ENCODE measurements at regions not wholly inside any gene's neighbourhood (a gene's known extent, or its start where the extent isn't known, plus 50 kb on each side); places are given as distances from the start of the nearest gene placed in this dataset.

DNA sequence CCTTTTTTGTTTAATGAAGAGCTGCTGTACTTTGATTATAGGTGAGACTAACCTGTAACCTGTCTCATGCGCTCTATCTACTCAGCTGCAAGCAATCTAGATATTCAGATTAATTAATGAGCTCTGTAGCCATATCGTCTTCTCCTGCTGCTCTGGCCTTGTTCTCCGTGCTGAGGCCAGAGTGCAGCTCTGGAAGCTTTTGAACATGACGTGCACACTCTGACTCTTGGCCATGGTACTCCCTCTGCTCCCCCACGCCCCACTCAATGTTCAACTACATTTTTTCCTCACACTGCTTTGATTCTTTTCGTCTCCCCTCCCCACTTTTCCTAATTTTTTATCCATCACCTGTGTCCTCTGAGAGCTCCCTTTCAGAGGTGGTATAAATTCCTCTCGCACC lies 751.8 kb downstream of the FGF9 start:
- intact Hi-C loops (cut with micrococcal nuclease; ENCODE audit: unreplicated experiment) (no loop called here), in situ Hi-C loops (cut with HindIII; ENCODE audit: low pct_unique_long_range_greater_than_20kb, low sequenced_read_pairs) (no loop called here)
- ChIA-PET POLR2A (no interaction called here), CTCF (no interaction called here)
- Histone ChIP-seq H3K27me3 (ENCODE audit: control insufficient read depth, insufficient read depth, low read length) (no peaks in the 10 kb centered on the region), H3K9me3 (ENCODE audit: control insufficient read depth, insufficient read depth, low read depth, low read length) (no peaks in the 10 kb centered on the region), H3K4me1 (ENCODE audit: control insufficient read depth, insufficient read depth, low read length) (no peaks in the 10 kb centered on the region), H3K36me3 (ENCODE audit: control insufficient read depth, insufficient read depth, low read length) (no peaks in the 10 kb centered on the region), H3K4me3 (ENCODE audit: low read depth in 2 of 2, low read length in 2 of 2) (no peak overlapping the region), H3K27ac (ENCODE audit: low read length) (no peak overlapping the region)
- no TSS peak for BruUV-seq (replicated peaks)
- DNase-seq (ENCODE audit: low read depth, low spot score): no peak
- no peak for ATAC-seq
- no peak for TF ChIP-seq SIN3A (IDR thresholded peaks at IDR 0.05; ENCODE audit: borderline replicate concordance, insufficient read depth, low read depth, low read length)
- TF ChIP-seq CTCF (IDR thresholded peaks at IDR 0.05): no peak
- TF ChIP-seq REST (IDR thresholded peaks at IDR 0.05; ENCODE audit: insufficient read depth in 1 of 2, low read depth in 2 of 2, low read length in 1 of 2): no peak
- TF ChIP-seq TCF7L2 (IDR thresholded peaks at IDR 0.05; ENCODE audit: low read depth, low read length): no peak
- TF ChIP-seq POLR2AphosphoS5 (IDR thresholded peaks at IDR 0.05; ENCODE audit: low read depth, low read length): no peak

GRCh38 chr13:22423261-22423660 lies 752.4 kb downstream of the FGF9 start:
- intact Hi-C loops (cut with micrococcal nuclease; ENCODE audit: unreplicated experiment): no loop called here
- H3K27ac ChIP-seq (ENCODE audit: low read length): no peak overlapping the region
- no peaks in the 10 kb centered on the region for H3K36me3 ChIP-seq (ENCODE audit: control insufficient read depth, insufficient read depth, low read length)
- ATAC-seq (no peak), DNase-seq (ENCODE audit: low read depth, low spot score) (no peak)
- no peak overlapping the region for H3K4me3 ChIP-seq (ENCODE audit: low read depth in 2 of 2, low read length in 2 of 2)
- CTCF ChIA-PET: no interaction called here
- H3K4me1 ChIP-seq (ENCODE audit: control insufficient read depth, insufficient read depth, low read length): no peaks in the 10 kb centered on the region
- in situ Hi-C loops (cut with HindIII; ENCODE audit: low pct_unique_long_range_greater_than_20kb, low sequenced_read_pairs): no loop called here
- TF ChIP-seq REST (IDR thresholded peaks at IDR 0.05; ENCODE audit: insufficient read depth in 1 of 2, low read depth in 2 of 2, low read length in 1 of 2) (no peak), SIN3A (IDR thresholded peaks at IDR 0.05; ENCODE audit: borderline replicate concordance, insufficient read depth, low read depth, low read length) (no peak), POLR2AphosphoS5 (IDR thresholded peaks at IDR 0.05; ENCODE audit: low read depth, low read length) (no peak), TCF7L2 (IDR thresholded peaks at IDR 0.05; ENCODE audit: low read depth, low read length) (no peak), CTCF (IDR thresholded peaks at IDR 0.05) (no peak)
- no peaks in the 10 kb centered on the region for H3K27me3 ChIP-seq (ENCODE audit: control insufficient read depth, insufficient read depth, low read length)
- H3K9me3 ChIP-seq (ENCODE audit: control insufficient read depth, insufficient read depth, low read depth, low read length): no peaks in the 10 kb centered on the region
- POLR2A ChIA-PET: no interaction called here
- no TSS peak for BruUV-seq (replicated peaks)
